ENCODE measurements at regions not wholly inside any gene's neighbourhood (a gene's known extent, or its start where the extent isn't known, plus 50 kb on each side); places are given as distances from the start of the nearest gene placed in this dataset.

DNA sequence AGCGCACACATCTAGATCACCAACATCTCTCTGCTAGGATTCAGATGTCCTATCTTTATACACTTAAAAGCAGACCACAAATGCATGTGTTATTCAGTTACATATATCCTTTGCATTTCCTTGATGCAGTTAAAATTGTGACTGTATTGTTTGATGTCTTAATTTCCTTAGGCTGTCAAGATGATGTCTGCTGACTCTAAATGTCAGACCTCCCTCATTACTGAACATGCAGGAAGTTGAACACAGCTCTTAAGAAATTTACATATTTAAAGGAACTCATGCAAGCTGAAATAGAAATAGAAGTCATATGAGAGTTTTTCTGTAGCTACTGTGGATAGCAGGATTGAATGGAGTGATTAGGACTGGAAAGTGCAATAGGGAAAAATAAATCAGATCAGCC is 336.5 kb upstream of the SEMA6A start:
- TF ChIP-seq CTCF (IDR thresholded peaks at IDR 0.05), result no peak
- no peak for TF ChIP-seq EZH2 (IDR thresholded peaks at IDR 0.05)
- TF ChIP-seq EZH2phosphoT487 (IDR thresholded peaks at IDR 0.05), result no peak

All from neural progenitor cell (in vitro differentiated cells).